Ovary (tissue), 3 donors: ENCODE measurements at regions not wholly inside any gene's neighbourhood (a gene's known extent, or its start where the extent isn't known, plus 50 kb on each side); places are given as distances from the start of the nearest gene placed in this dataset.

Experiments used
- CTCF ChIP-seq, 3 donors: fragments of 450-650 bp in 2 of 3; fragments of 200-600 bp in 1 of 3; IDR thresholded peaks; one replicate each; pipeline versions ENCODE4 v1.5.1 to v1.8.0; 2016 to 2022; ENCODE audit warnings: antibody characterized with exemption in 3 of 3, mild to moderate bottlenecking in 1 of 3
- POLR2A ChIP-seq: fragments of 450-650 bp; IDR thresholded peaks from one replicate; pipeline ENCODE4 v1.6.1; 2017; ENCODE audit warnings: antibody characterized with exemption, mild to moderate bottlenecking, moderate library complexity
- donor health status: DM: no; HTN: no; CAD: no.

- TF ChIP-seq CTCF (IDR thresholded peaks at IDR 0.05) (no peak), POLR2A (no peak)
Measured at GRCh38 chr6:104324301-104324700, 535.4 kb downstream of the HACE1 start.
